ENCODE measurements at regions not wholly inside any gene's neighbourhood (a gene's known extent, or its start where the extent isn't known, plus 50 kb on each side); places are given as distances from the start of the nearest gene placed in this dataset.

DNA sequence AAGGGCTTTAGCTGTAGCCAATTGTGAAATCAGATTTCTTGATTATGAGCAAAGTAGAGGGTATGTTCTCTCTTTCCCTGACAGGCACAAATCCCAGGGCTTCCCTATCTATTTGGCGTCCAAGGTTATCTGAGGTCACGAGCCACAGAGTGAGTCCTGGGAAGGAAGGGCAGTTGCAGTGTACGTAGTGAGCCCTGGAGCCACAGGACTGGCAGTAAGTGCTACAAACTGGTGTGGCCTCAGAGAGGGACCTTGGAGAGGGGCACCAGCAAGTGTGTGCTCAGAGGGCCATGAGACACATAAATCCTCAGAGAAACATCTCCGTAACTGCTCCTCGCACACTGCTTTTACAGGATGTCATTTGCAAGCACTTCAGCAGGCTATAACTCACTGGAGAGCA, 115.5 kb upstream of the SH3BP4 start:
- no peak for TF ChIP-seq TAF1 (IDR thresholded peaks at IDR 0.05; ENCODE audit: low read depth)
- TF ChIP-seq, protein P1, sequence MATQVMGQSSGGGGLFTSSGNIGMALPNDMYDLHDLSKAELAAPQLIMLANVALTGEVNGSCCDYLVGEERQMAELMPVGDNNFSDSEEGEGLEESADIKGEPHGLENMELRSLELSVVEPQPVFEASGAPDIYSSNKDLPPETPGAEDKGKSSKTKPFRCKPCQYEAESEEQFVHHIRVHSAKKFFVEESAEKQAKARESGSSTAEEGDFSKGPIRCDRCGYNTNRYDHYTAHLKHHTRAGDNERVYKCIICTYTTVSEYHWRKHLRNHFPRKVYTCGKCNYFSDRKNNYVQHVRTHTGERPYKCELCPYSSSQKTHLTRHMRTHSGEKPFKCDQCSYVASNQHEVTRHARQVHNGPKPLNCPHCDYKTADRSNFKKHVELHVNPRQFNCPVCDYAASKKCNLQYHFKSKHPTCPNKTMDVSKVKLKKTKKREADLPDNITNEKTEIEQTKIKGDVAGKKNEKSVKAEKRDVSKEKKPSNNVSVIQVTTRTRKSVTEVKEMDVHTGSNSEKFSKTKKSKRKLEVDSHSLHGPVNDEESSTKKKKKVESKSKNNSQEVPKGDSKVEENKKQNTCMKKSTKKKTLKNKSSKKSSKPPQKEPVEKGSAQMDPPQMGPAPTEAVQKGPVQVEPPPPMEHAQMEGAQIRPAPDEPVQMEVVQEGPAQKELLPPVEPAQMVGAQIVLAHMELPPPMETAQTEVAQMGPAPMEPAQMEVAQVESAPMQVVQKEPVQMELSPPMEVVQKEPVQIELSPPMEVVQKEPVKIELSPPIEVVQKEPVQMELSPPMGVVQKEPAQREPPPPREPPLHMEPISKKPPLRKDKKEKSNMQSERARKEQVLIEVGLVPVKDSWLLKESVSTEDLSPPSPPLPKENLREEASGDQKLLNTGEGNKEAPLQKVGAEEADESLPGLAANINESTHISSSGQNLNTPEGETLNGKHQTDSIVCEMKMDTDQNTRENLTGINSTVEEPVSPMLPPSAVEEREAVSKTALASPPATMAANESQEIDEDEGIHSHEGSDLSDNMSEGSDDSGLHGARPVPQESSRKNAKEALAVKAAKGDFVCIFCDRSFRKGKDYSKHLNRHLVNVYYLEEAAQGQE (IDR thresholded peaks at IDR 0.05; ENCODE audit: low read depth): peak; percentile 48
- TF ChIP-seq EP300 (IDR thresholded peaks at IDR 0.05; ENCODE audit: borderline replicate concordance): no peak
